GM10248 (cell line): ENCODE measurements at regions not wholly inside any gene's neighbourhood (a gene's known extent, or its start where the extent isn't known, plus 50 kb on each side); places are given as distances from the start of the nearest gene placed in this dataset.

ENCODE experiments used
- CTCF ChIA-PET: fragments of 300-600 bp; sonication (Branson Sonifier 250); formaldehyde crosslinking; extraction: SDS; loops from one replicate; lab custom pipeline; 2021; ENCODE audit warnings: antibody characterized with exemption; lab: Yijun Ruan, JAX
- POLR2A ChIA-PET: fragments of 350-650 bp; sonication (Branson Sonifier 250); formaldehyde crosslinking; extraction: SDS; loops from one replicate; lab custom pipeline; 2020; ENCODE audit warnings: antibody characterized with exemption; lab: Yijun Ruan, JAX
- DNase-seq: peaks from one replicate; pipeline ENCODE4 v3.0.0; 2012; ENCODE audit errors: extremely low spot score
- CTCF ChIP-seq: IDR thresholded peaks from 2 replicates; pipeline ENCODE4 v1.5.1; 2012; ENCODE audit warnings: mild to moderate bottlenecking, low read depth; ENCODE audit errors: extremely low read depth, missing control alignments, control extremely low read depth

- ChIA-PET CTCF (no interaction called here), POLR2A (no interaction called here)
- no peak for TF ChIP-seq CTCF
- no peak for DNase-seq
Observed at GRCh38 chr4:108430921-108431320, 189.5 kb upstream of the RPL34 start.

- no peak for DNase-seq
- ChIA-PET POLR2A (no interaction called here), CTCF (interaction anchor here (1.1 kb wide), 1 partner anchor 69 kb away, joined by 3 read pairs; no protein-coding TSS in a partner anchor)
- TF ChIP-seq CTCF, result no peak
Observed at GRCh38 chr4:108429662-108430061, 190.7 kb upstream of the RPL34 start.

GRCh38 chr4:108428923-108429322 is 191.5 kb upstream of the RPL34 start:
- POLR2A ChIA-PET, result no interaction called here

GRCh38 chr4:108427946-108428485 is 192.4 kb upstream of the RPL34 start:
- no peak for TF ChIP-seq CTCF
- CTCF ChIA-PET, result interaction anchor here (1.0 to 1.5 kb wide), 3 partner anchors 16 to 68 kb away, joined by 3 to 4 read pairs (median 3); no protein-coding TSS in a partner anchor
- DNase-seq, result no peak
- POLR2A ChIA-PET, result no interaction called here

More at GRCh38 chr4:108428923-108429322, 191.5 kb upstream of the RPL34 start:
- TF ChIP-seq CTCF, result no peak
- no peak for DNase-seq
- CTCF ChIA-PET, result interaction anchor here (1.1 to 1.5 kb wide), 3 partner anchors 24 to 69 kb away, joined by 3 read pairs; no protein-coding TSS in a partner anchor

- no peak for DNase-seq
- CTCF ChIA-PET, result no interaction called here
- TF ChIP-seq CTCF, result no peak
- POLR2A ChIA-PET, result no interaction called here
Observed at GRCh38 chr4:108426493-108426892, 193.9 kb upstream of the RPL34 start.

- no peak for TF ChIP-seq CTCF
Observed at GRCh38 chr4:108425988-108426387, 194.4 kb upstream of the RPL34 start.

More at GRCh38 chr4:108425988-108426387, 194.4 kb upstream of the RPL34 start:
- ChIA-PET POLR2A (no interaction called here), CTCF (no interaction called here)
- no peak for DNase-seq
